ENCODE measurements at regions not wholly inside any gene's neighbourhood (a gene's known extent, or its start where the extent isn't known, plus 50 kb on each side); places are given as distances from the start of the nearest gene placed in this dataset.
"Not testable (repeated sequence)": the region's sequence is repeated elsewhere in the genome, so short reads cannot be mapped to it uniquely, and the experiment has no call there.

DNA sequence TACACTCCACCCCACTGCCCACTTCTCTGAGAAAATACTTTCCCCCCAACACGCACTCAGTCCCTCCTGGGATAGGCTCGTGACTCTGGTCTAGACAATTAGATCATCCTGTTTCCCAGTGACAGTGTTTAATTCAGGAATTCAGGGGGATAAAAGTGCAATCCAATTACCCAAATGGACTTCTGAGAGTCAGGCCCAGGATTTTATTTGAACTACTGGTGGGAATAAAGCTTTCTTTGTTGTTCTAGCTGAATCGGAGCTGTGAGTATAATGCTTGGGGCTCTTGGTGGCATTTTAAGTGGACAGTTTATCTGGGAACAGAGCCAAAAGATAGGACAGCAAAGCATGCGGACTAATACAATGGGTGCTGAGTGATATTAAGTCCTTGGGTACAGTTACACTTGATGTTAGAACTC lies 683.3 kb downstream of the MAT2B start:
- DNase-seq: peak in 2 of 56 donors; percentile 2

GRCh38 chr5:164191240-164191639 lies 685.8 kb downstream of the MAT2B start:
- DNase-seq: peak in 2 of 56 donors; percentile 0 to 14

DNA sequence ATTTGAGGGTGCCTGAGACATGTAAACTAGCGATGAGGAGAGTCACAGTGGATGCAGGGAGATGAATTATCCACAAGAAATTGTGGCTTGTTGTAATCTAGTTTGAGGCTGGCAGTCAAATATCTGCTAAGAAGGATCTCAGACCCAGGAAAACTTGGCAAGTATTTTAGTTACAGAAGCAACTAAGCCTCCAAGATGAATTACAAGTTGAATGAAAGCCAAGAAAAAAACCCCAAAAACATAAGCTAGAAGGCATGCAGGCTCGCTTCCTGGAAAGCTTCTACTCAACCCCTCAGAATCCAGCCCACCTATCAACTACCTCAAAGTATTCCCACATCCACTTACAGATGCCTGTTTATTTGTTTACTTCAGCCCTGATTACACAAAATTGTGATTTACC lies 696.9 kb downstream of the MAT2B start:
- DNase-seq: no peak

DNA sequence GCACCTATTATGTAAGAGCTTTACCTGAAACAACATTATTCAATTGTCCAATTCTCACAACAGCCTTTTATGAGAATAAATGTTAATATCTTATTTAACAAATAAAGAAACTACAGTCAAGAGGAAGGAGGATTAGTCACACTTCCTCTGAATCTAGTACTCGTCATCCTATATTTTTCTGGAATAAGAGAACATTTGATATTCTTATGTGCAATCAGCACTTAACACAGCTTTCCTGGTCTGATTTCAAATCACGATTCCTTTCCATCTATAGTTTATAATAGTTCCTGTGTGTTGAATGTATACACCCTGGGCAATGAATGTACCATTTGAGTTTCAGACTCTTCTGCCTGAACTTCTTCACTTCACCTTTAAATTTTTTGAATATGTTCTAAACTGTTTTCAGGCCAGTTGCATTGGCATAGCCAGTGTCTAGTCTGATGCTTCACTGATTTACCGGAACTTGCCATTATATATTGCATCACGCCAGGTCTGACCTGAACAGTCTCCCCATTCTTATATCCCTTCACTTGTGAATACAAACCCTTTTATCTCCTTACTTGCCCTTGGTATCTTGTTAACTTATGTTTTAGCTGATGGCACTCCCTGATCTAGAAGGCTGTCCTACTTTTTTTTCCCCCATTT lies 698.3 kb downstream of the MAT2B start:
- DNase-seq: no peak

DNA sequence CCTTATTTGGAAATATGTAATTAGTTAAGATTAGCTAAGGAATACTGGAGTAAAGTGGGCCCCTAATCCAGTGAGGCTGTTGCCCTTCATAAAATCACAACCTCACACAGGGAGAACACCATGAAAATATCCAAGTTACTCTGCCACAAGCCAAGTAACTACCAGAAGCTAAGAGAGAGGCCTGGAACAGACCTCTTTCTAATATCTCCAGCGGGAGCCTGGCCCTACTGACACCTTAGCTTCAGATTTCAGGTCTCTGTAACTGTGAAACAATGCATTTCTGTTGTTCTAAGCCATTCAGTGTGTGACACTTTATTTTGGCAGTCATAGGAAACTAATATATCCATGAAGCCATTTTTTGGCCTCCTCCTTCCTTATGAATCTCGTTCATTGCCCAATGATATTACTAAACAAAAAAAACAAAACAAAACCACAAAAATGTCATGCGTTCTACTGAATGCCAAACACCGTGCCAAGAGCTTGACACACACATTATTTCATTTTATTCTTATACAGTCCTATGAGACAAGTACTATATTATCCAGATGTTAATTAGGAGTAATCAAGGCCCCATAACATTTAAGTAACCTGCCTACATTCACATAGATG lies 699.0 kb downstream of the MAT2B start:
- DNase-seq: no peak

GRCh38 chr5:164206196-164206595 lies 700.8 kb downstream of the MAT2B start:
- no peak for DNase-seq

DNA sequence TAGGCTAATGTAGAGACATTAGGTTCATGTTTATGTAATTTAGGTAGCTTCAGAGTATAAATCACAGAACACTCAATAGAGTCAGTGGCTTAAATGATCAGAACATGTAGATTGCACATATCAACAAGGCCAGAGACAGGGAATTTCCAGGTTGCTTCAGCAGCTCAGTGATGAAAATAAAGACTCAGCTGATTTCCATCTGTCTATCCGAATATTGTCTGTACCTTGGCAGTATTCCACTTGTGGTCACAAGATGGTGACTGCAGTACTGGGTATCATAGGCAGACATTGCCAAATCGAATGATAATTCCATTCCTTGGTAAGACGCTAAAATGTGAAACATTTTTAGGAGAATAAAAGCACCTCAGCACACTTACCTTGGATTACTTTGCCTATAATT lies 702.2 kb downstream of the MAT2B start:
- no peak for DNase-seq

DNA sequence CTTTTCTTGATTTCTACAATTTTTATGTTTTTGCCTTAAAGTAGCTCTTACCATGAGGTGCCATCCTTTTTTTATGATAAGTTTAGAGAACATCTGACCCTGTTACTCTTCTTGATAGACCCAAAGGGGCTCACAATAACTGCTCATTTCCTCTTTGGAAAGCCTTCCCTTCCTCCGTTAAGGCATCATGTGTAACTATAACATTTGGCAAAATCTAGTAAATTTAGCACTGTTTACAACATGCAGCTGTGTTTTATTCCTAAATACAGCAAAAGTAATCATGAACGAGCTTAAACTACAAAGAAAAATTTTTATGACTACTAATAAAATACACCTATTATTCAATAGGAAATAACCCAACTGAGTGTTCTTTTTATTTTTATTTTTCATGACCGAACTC lies 705.1 kb downstream of the MAT2B start:
- DNase-seq: no peak

- no peak for DNase-seq
These were observed 709.3 kb downstream of the MAT2B start for GRCh38 chr5:164214698-164215097.

DNA sequence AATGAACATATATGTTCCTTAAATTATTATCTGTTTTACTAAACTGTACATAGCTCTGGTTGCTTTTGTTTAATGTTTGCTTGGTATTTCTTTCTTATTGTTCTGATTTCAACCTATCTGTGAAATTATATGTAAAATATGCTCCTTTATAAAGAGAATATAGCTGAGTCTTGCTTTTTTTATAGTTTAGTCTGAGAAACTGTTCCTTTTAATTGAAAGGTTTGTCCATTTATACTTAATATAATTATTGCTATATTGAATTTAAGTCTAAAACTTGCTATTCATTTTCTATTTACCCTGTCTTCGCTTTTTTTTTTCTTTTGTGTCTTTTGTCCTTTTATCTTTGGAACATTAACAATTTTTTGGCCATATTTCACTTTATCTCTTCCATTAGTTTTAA lies 712.0 kb downstream of the MAT2B start:
- no peak for DNase-seq

GRCh38 chr5:164220522-164220921 lies 715.1 kb downstream of the MAT2B start:
- DNase-seq: no peak

DNA sequence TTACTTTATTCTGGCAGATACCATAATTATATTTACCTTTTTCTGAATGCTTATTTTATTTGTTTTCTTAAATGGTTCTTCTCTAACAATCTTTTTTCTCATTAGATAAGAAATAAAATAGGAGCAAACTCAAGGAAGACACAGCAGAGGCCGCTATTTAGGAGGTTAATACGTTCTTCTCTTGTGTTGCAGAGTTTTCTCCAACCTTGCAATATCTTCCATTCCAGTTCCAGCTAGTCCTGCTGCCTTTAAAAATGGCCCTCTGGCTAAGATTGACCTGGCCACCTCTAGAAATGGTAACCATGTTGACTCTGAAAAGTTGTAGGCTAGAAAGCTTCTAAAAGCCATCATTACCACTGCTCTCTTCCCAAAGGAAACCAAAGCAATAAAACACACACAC lies 718.8 kb downstream of the MAT2B start:
- DNase-seq: no peak

DNA sequence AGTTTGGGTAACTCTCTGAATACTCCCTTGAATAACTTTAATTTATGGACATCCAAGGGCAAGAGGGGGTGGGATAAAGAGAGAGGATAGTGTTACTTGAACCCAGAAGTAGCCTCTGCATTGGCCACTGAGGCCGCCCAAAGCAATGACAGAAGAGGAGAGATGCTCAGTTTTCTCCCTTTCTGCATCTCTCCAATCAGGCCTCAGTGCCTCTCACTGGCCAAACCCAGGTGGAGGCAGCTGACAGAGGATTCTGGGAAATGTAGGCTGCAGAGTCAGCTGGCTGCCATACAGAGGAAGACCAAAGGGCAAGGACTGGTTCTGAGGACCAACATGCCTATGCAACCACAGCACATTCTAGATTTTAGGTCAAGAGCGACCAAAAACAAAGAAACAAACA lies 719.4 kb downstream of the MAT2B start:
- DNase-seq: no peak

- DNase-seq: no peak
These were observed 724.9 kb downstream of the MAT2B start for GRCh38 chr5:164230341-164230740.

DNA sequence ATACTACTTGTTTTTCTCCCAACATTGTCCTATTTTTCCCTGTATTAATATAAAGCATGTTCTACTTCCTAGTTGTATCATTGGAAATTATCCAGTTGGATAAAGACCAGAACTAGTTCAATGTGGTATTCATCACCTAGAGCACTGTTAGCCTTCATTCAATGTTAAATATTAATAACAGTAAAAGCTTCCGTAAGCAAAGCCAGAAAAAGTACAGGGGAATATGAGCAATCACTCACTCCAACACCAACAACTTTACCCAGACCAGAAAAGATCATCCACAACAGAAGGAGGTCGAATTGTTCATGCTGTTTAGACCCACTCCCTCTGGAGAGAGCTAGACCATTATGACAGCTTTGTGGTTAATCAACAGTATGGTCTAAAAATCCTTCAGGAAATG lies 728.4 kb downstream of the MAT2B start:
- DNase-seq: no peak

GRCh38 chr5:164234321-164234720 lies 728.9 kb downstream of the MAT2B start:
- no peak for DNase-seq

DNA sequence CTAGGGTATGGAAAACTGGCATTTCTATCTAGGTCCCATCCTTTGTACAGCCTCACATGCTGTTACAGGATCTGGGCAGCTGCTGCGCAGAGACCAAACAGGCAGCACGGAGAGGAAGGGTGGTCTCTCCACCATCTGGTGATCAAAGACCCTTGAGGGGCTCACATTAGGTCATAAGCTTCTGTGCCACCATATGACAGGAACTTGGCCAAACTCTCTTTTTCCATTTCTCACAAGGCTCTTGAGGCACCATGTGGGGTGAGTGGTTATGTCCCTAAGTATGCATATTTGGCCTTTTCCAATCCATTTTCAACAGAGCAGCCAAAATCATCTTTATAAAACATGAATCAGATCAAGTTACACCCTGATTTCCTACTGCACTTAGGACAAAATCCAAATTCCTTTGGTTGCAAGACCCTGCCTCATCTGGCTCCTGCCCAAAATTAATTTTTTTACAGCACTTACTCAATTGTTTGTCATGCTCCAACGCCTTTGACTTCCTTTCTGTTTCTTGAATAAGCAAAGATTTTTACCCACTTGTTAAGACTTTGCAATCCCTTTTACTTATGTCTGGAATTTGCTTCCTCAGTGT lies 730.0 kb downstream of the MAT2B start:
- no peak for DNase-seq

DNA sequence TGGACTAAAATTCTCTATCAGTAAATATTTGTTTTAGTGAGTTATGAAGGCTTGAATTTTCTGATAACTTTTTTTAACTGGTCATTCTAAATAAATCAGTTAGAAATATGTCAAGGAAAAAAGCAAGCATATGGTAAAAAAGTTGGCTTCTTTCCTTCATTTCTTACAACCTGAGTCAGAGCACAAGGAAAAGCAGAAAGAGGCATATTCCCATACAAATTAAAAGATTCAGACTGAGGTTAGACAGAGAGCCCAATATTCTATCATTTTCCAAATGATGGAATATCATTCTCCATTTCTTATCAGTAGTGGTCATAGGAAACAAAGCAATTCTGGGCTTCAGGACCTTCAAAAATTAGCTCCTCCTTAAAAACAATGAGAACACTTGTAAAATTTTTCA lies 732.1 kb downstream of the MAT2B start:
- no peak for DNase-seq

DNA sequence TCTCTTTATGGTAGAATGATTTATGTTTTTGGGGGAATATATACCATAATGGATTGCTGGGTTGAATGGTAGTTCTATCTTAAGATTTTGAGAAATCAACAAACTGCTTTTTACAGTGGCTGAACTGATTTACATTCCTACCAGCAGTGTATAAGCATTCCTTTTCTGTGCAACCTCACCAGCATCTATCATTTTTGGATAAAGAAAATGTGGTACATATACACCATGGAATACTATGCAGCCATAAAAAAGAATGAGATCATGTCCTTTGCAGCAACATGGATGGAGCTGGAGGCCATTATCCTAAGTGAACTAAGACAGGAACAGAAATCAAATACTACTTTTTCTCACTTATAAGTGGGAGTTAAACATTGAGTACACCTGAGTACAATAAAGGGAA lies 746.4 kb downstream of the MAT2B start:
- DNase-seq: not testable (repeated sequence)

DNA sequence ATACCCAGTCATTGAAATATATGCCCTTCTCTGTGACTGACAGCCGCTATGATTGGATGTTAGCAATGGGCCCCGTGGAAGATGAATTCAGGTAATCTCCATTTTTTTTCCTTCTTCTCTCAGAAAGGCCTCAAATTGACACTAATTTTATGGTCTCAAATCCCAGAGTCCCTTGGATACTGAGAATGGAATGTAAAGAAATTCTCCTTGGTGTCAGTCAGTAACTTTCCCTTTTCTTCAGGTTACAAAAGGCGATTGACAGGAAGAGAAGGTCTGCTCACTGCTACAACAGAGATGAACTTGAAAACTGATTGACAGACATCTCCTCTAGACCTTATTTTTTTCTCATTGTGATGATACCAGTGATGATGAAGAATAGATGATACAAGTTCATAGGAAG lies 748.3 kb downstream of the MAT2B start:
- DNase-seq: no peak

DNA sequence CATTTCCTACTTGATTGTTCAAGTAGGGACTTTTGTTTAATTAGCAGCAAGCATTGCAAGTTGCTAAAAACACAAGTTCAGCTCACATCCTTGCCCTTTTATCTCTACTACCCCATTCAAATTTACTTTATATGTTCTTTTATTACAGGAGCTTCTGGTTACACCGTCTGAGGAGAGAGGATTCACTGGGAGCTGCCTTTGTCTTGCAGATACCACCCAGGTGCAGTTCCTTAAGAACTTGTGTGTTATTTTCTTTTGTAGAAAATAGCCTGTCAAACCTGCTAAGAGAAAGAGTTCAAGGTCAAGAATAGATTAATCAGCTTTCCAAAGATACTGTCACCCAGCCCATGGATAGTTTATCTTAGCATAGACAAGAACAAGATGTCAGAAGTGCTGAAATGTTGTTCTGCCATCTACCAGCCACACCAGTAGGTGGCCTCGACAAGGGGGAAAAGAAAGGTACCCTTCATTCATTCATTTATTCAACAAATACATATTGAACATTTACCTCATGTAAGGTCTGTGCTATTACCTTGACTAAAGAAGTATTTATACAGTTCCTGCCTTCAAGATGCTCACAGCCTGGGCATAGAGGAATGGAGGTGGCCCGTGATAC lies 750.3 kb downstream of the MAT2B start:
- no peak for DNase-seq

DNA sequence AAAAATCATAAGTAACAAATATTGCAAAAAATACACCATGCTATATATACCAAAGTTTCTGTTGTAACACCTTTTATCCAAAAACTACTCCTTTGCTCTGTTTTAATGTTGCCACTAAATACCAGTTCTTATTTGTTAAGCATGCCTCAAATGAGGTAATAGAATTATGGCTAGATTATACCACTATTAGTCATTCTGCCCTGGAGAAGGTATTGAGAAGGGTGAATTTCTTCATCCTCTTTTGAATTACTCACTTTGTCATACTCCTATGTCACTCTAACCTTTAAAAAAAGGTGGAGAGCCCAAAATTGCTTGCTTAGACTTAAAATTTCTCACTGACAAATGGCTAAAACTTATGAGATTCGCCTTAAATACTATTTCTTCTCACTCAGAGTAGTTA lies 750.9 kb downstream of the MAT2B start:
- no peak for DNase-seq

DNA sequence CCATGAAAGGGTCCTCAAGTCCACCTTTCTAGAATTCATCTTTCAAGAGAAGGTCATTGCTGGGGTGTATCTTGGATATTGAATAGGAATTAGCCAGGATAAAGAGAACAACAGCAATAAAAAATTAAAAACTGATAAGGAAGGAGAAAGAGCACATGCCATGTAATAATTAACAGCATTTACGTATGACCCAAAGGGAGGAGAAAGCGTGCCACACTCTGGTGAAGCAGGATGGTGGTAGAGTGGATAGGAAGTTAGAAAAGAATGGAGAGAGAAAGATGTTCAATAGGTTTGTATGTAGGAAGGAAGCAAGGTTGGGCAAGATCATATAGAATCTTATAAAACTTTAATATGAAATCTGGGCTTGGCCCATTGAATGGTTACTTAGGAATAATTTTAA lies 751.5 kb downstream of the MAT2B start:
- DNase-seq: no peak

Data from amygdala (tissue), 56 donors.